OCI-LY7 (cell line): ENCODE measurements at regions not wholly inside any gene's neighbourhood (a gene's known extent, or its start where the extent isn't known, plus 50 kb on each side); places are given as distances from the start of the nearest gene placed in this dataset.

ENCODE experiments used
- BruUV-seq: library from RNA; stranded (reverse); fragments of 400-500 nt; replicated peaks from 2 replicates; lab custom pipeline; 2021; lab: Mats Ljungman, UMichigan
- CTCF ChIA-PET: fragments of 300-600 bp; sonication (Branson Sonifier 250); formaldehyde crosslinking; loops from one replicate; lab custom pipeline; 2022; ENCODE audit warnings: antibody characterized with exemption; ENCODE audit not compliant: unreplicated experiment; lab: Charles Lee
- POLR2A ChIA-PET: fragments of 300-600 bp; sonication (Branson Sonifier 250); formaldehyde crosslinking; loops from one replicate; lab custom pipeline; 2022; ENCODE audit warnings: antibody characterized with exemption; lab: Charles Lee
- DNase-seq: peaks from one replicate; pipeline ENCODE4 v3.0.0-alpha.2; 2015; ENCODE audit warnings: low spot score
- H2AFZ ChIP-seq: fragments of 200-600 bp; sonication (generic), shearing (Covaris generic); 2 replicates; pipeline ENCODE4 v1.6.1; 2014; ENCODE audit warnings: mild to moderate bottlenecking, antibody characterized with exemption, low read length, moderate library complexity
- H3K27ac ChIP-seq: fragments of 200-600 bp; sonication (generic); 2 replicates; pipeline ENCODE4 v1.5.1; 2014; ENCODE audit warnings: mixed run types, low read depth, mild to moderate bottlenecking, moderate library complexity, low read length, inconsistent platforms; ENCODE audit not compliant: poor library complexity, severe bottlenecking
- H3K36me3 ChIP-seq: fragments of 200-600 bp; sonication (generic); 2 replicates; pipeline ENCODE4 v1.6.1; 2014; ENCODE audit warnings: mild to moderate bottlenecking, antibody characterized with exemption, low read length, moderate library complexity, mixed read lengths; ENCODE audit not compliant: insufficient read depth
- H3K4me1 ChIP-seq: fragments of 200-600 bp; sonication (generic); 2 replicates; pipeline ENCODE4 v1.5.1; 2014; ENCODE audit warnings: mild to moderate bottlenecking, low read length; ENCODE audit not compliant: insufficient read depth, poor library complexity, severe bottlenecking
- H3K4me2 ChIP-seq: fragments of 200-600 bp; sonication (generic); 2 replicates; pipeline ENCODE4 v1.6.1; 2014; ENCODE audit warnings: mild to moderate bottlenecking, low read length
- H3K4me3 ChIP-seq: fragments of 200-600 bp; sonication (generic); 2 replicates; pipeline ENCODE4 v1.5.1; 2014; ENCODE audit warnings: mild to moderate bottlenecking, low read depth, low read length; ENCODE audit not compliant: poor library complexity, severe bottlenecking
- H3K79me2 ChIP-seq: fragments of 200-600 bp; sonication (generic); 2 replicates; pipeline ENCODE4 v1.6.1; 2016; ENCODE audit warnings: low read depth, mild to moderate bottlenecking, low read length, moderate library complexity, mixed read lengths; ENCODE audit not compliant: insufficient read depth
- H3K9me2 ChIP-seq: fragments of 200-600 bp; sonication (generic); 2 replicates; pipeline ENCODE4 v1.6.1; 2016; ENCODE audit warnings: mild to moderate bottlenecking, low read length, mixed read lengths; ENCODE audit not compliant: insufficient read depth
- H3K9me3 ChIP-seq: fragments of 200-600 bp; sonication (generic); 2 replicates; pipeline ENCODE4 v1.6.1; 2014; ENCODE audit warnings: mild to moderate bottlenecking, mixed run types, low read length, mixed read lengths
- H4K20me1 ChIP-seq: fragments of 200-600 bp; sonication (generic); 2 replicates; pipeline ENCODE4 v1.6.1; 2014; ENCODE audit warnings: mild to moderate bottlenecking, antibody characterized with exemption, low read length, moderate library complexity, mixed read lengths; ENCODE audit not compliant: insufficient read depth
- CTCF ChIP-seq: fragments of 200-600 bp; sonication (generic); conservative IDR thresholded peaks from 2 replicates; pipeline ENCODE4 v1.5.1; 2014; ENCODE audit warnings: mild to moderate bottlenecking, antibody characterized with exemption, low read length, moderate library complexity, mixed read lengths
- EZH2phosphoT487 ChIP-seq: fragments of 200-600 bp; sonication (generic); IDR thresholded peaks from 2 replicates; pipeline ENCODE4 v1.6.1; 2018; ENCODE audit warnings: low read depth, borderline replicate concordance, mild to moderate bottlenecking, mixed run types, antibody characterized with exemption, low read length, moderate library complexity, mixed read lengths
- intact Hi-C: fragments of 100-400 bp; cut with micrococcal nuclease; formaldehyde crosslinking; loops from one replicate; pipeline ENCODE4 v1.10.0; 2022; ENCODE audit not compliant: unreplicated experiment

- no TSS peak for BruUV-seq
- POLR2A ChIA-PET: no interaction called here
These were observed 135.5 kb upstream of the F3 start for GRCh38 chr1:94677087-94677486.

GRCh38 chr1:94676686-94677085 lies 135.1 kb upstream of the F3 start:
- Histone ChIP-seq H3K4me3 (no peak overlapping the region), H3K27ac (no peak overlapping the region), H3K79me2 (no peaks in the 10 kb centered on the region), H3K36me3 (no peaks in the 10 kb centered on the region), H2AFZ (no peak overlapping the region), H3K4me1 (no peaks in the 10 kb centered on the region), H4K20me1 (no peaks in the 10 kb centered on the region), H3K4me2 (no peak overlapping the region), H3K9me3 (no peaks in the 10 kb centered on the region), H3K9me2 (no peaks in the 10 kb centered on the region)
- DNase-seq: no peak
- ChIA-PET CTCF (no interaction called here), POLR2A (no interaction called here)
- intact Hi-C loops: no loop called here
- TF ChIP-seq EZH2phosphoT487: no peak
- BruUV-seq: no TSS peak

More at GRCh38 chr1:94677087-94677486, 135.5 kb upstream of the F3 start:
- CTCF ChIA-PET: no interaction called here
- Histone ChIP-seq H3K9me2 (no peaks in the 10 kb centered on the region), H2AFZ (no peak overlapping the region), H3K4me3 (no peak overlapping the region), H3K9me3 (no peaks in the 10 kb centered on the region), H3K27ac (no peak overlapping the region), H3K36me3 (no peaks in the 10 kb centered on the region), H3K4me1 (no peaks in the 10 kb centered on the region), H4K20me1 (no peaks in the 10 kb centered on the region), H3K79me2 (no peaks in the 10 kb centered on the region), H3K4me2 (no peak overlapping the region)
- intact Hi-C loops: no loop called here
- no peak for DNase-seq
- TF ChIP-seq EZH2phosphoT487 (no peak), CTCF (no peak)

GRCh38 chr1:94675373-94675772 lies 133.8 kb upstream of the F3 start:
- no peaks in the 10 kb centered on the region for H3K9me2 ChIP-seq
- no peaks in the 10 kb centered on the region for H3K36me3 ChIP-seq
- CTCF ChIA-PET: no interaction called here
- BruUV-seq: no TSS peak
- no peak overlapping the region for H3K27ac ChIP-seq
- no peaks in the 10 kb centered on the region for H3K79me2 ChIP-seq
- no peak overlapping the region for H3K4me3 ChIP-seq
- intact Hi-C loops: no loop called here
- no peaks in the 10 kb centered on the region for H3K4me1 ChIP-seq
- DNase-seq: no peak
- TF ChIP-seq CTCF (no peak), EZH2phosphoT487 (no peak)
- no peaks in the 10 kb centered on the region for H4K20me1 ChIP-seq
- POLR2A ChIA-PET: no interaction called here
- no peak overlapping the region for H2AFZ ChIP-seq
- H3K9me3 ChIP-seq: no peaks in the 10 kb centered on the region
- no peak overlapping the region for H3K4me2 ChIP-seq
